Small intestine (tissue), 7 donors: ENCODE measurements at regions not wholly inside any gene's neighbourhood (a gene's known extent, or its start where the extent isn't known, plus 50 kb on each side); places are given as distances from the start of the nearest gene placed in this dataset.
"Not testable (repeated sequence)": the region's sequence is repeated elsewhere in the genome, so short reads cannot be mapped to it uniquely, and the experiment has no call there.

Experiments
- DNase-seq, 2 donors: peaks; one replicate each; pipeline versions ENCODE4 v3.0.0 to v3.0.0-alpha.2; 2013
- FAIRE-seq: peaks from 2 replicates; lab custom pipeline; 2012; peaks lifted over from hg19 to GRCh38; lab: Jason Lieb, UNC
- H3K27ac ChIP-seq, 3 donors: one replicate each; pipeline ENCODE4 v1.5.1; 2013; ENCODE audit warnings: low read length in 2 of 3, mild to moderate bottlenecking in 2 of 3, control low read depth in 1 of 3, inconsistent platforms in 1 of 3, low read depth in 1 of 3, moderate library complexity in 1 of 3
- H3K27me3 ChIP-seq, 3 donors: one replicate each; pipeline ENCODE4 v1.6.1; 2013; ENCODE audit warnings: low read length in 3 of 3, inconsistent platforms in 1 of 3; ENCODE audit not compliant: control insufficient read depth in 3 of 3, insufficient read depth in 3 of 3
- H3K36me3 ChIP-seq, 3 donors: one replicate each; pipeline ENCODE4 v1.6.1; 2013; ENCODE audit warnings: low read length in 3 of 3, inconsistent platforms in 1 of 3, low read depth in 1 of 3, mild to moderate bottlenecking in 1 of 3, moderate library complexity in 1 of 3; ENCODE audit not compliant: control insufficient read depth in 3 of 3, insufficient read depth in 2 of 3
- H3K4me1 ChIP-seq, 3 donors: one replicate each; pipeline ENCODE4 v1.6.1; 2013; ENCODE audit warnings: low read length in 2 of 3, inconsistent platforms in 1 of 3, low read depth in 1 of 3, mild to moderate bottlenecking in 1 of 3, moderate library complexity in 1 of 3; ENCODE audit not compliant: control insufficient read depth in 3 of 3, insufficient read depth in 2 of 3
- H3K4me3 ChIP-seq, 3 donors: one replicate each; pipeline ENCODE4 v1.5.1; 2013; ENCODE audit warnings: low read length in 3 of 3, control low read depth in 1 of 3, inconsistent platforms in 1 of 3, low read depth in 1 of 3, mild to moderate bottlenecking in 1 of 3, moderate library complexity in 1 of 3
- H3K9me3 ChIP-seq, 2 donors: one replicate each; pipeline ENCODE4 v1.6.1; 2013; ENCODE audit warnings: low read depth in 1 of 2, low read length in 1 of 2; ENCODE audit not compliant: control insufficient read depth in 2 of 2, insufficient read depth in 1 of 2
- WGBS, 3 donors: extraction: QIAGEN DNeasy Blood & Tissue Kit; methylation state at CpG; one replicate each; pipeline ENCODE4 v1.1.7; 2013; 5-methylcytosine and 5-hydroxymethylcytosine counted together
- donor health status: healthy with polysubstance abuse.
- donor health status: control.
- donor health status: control.
- donor health status: Bipolar disorder and iron deficiency.
- donor health status: healthy.

DNA sequence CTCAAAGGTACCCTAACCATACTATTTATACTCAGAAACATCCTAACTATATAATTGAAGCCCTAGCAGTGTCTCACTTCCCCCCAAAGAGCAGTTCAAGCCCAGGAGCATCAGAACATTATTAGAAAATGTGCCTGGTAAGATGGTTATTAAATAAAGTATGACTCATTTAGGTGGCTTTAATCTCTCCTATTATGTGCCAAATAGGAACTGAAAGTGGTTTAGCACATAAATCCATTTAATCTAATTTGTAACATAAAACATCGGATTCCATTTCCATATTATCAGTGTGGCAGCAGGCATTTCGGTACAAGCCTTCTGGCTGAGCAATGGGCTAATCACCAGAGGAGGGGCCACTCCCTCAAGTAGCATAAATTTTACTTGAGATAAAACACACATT lies 395.2 kb upstream of the TMTC1 start:
- Histone ChIP-seq H3K36me3 (no peaks in the 10 kb centered on the region), H3K9me3 (peaks cover 0 to 7% of the 10 kb centered on the region in 2 donors), H3K27ac (no peak overlapping the region), H3K27me3 (no peaks in the 10 kb centered on the region), H3K4me1 (no peaks in the 10 kb centered on the region), H3K4me3 (no peak overlapping the region)
- DNase-seq (no peak), FAIRE-seq (no peak)
- 56 to 87% (median 83%) methylated on average over 2 of the region's 2 CpGs for WGBS, 3 donors

DNA sequence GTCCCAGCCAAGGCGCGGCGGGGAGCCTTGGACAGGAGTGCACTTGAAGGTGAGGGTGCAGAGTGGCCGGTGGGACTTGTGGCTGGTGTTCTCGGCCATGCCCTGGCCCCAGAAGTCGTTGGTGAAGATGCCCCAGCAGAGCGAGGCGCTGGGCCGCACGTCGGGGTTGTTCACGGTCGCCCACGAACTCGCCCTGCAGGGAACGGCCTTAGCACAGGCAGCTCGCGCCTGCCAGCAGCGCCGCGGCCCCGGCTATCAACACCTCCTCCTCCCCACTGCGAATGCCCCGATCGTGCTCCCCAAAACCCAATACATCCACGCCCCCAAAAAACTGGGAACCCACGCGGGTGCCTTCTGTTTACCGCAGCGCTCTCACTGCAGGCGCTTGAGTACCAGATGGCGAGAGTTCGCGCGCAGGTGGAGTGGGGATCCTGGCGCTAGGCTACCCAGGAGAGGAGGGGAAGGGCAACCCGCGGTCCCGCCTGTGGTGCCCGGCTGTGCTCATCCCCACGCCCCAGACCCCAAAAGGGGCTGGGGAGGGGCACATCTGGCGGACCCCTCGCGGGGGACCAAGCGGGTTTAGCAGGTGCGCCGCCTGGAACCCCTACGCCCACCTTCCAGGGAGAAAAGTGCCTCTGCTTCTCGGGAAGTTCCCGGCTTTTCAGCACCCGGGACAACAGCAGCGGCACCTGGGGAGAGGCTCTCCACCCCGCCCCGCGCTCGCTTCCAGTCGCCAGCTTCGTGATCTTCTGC lies 386.3 kb upstream of the TMTC1 start:
- Histone ChIP-seq H3K4me1 (no peaks in the 10 kb centered on the region), H3K9me3 (no peaks in the 10 kb centered on the region), H3K36me3 (no peaks in the 10 kb centered on the region), H3K27ac (no peak overlapping the region), H3K27me3 (peaks cover 0 to 36% (median 13%) of the 10 kb centered on the region in 3 donors), H3K4me3 (no peak overlapping the region)
- FAIRE-seq (no peak), DNase-seq (peak in 1 of 2 donors; percentile 9)
- 15 to 23% (median 17%) methylated on average over 54 to 58 of the region's 58 CpGs for WGBS, 3 donors

DNA sequence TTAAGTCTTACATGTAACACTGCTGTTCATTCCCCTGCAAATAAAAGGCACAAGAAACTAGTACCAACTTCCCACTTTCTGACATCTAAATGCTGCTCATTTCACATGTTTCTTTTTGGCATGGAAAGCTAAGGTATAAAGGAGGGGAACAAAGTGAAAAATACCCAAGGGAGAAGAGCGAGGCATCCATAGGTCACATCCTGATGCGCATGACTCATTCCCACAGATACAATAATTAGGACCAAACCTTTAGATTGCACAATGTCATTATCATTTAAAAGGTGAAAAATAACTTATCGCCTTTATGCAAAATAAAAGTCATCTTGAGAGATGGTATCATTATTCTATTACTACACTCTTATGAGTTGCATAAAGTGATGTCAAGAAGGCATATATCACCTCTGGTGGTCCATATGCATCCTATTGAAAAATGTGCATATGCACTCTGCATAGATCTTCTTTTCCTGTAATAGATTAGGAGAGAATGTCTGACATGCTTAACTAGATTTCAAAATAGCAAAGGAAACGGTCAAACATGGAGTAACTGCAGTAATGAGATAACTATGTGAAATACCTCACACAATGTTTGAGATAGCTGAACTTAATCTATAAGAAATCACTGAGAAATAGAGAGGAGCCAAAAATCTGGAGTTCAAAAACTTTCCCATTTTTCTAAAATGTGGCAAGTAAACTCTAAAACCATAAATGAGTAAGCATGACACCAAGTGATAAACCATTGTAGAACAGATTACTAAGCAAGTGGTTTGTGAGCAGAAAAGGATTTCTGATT lies 382.5 kb upstream of the TMTC1 start:
- Histone ChIP-seq H3K4me1 (no peaks in the 10 kb centered on the region), H3K36me3 (no peaks in the 10 kb centered on the region), H3K27ac (no peak overlapping the region), H3K4me3 (no peak overlapping the region), H3K27me3 (peaks cover 0 to 24% (median 13%) of the 10 kb centered on the region in 3 donors), H3K9me3 (no peaks in the 10 kb centered on the region)
- FAIRE-seq (no peak), DNase-seq (no peak)
- 70 to 87% (median 75%) methylated on average over 4 of the region's 4 CpGs for WGBS, 3 donors

DNA sequence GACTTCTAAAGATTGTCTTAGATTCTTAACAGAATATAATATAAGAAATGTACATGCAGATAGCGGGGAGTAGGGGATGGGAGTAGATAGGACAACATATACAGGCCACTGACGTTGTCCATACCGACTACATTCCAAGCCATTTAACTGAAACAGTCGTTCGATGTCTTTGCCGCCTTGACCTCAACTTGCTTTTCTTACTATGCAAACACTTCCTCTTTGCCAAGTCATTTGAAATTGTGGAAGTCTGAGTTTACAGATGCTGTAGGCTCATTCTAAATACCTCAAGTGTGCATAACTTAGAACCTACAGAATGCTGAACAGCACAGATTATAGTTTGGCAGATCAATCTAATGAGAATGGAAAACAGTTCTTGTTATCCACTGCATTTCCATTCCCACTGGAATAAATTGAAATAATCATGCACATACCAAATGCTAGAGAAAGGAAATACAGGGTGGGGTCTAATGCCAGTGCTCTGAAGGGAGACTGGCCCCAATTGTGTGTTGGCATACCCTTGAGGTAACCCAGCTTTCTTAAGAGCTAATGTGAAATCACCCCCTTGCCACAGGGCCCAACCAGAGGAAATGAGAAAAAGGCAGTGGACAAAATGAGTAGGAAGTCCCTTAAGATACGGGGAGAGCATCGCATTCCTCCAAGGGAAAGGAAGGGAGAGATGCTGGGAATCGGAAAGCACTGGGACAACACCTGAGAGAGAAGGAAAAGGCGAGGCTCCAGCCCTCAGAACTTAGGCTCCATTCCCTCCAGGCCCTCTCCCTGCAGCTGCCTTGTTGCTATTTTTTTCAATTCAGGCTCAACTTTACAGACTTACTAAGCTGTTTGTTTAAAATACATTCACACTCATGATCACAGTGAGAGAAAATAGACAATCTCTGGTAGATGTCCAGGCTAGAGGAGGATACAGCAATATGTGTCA lies 380.9 kb upstream of the TMTC1 start:
- Histone ChIP-seq H3K27me3 (peaks cover 0 to 9% (median 9%) of the 10 kb centered on the region in 3 donors), H3K4me3 (no peak overlapping the region), H3K4me1 (no peaks in the 10 kb centered on the region), H3K36me3 (no peaks in the 10 kb centered on the region), H3K27ac (no peak overlapping the region), H3K9me3 (no peaks in the 10 kb centered on the region)
- no peak for DNase-seq
- 67 to 76% (median 75%) methylated on average over 10 of the region's 10 CpGs for WGBS, 3 donors
- no peak for FAIRE-seq

DNA sequence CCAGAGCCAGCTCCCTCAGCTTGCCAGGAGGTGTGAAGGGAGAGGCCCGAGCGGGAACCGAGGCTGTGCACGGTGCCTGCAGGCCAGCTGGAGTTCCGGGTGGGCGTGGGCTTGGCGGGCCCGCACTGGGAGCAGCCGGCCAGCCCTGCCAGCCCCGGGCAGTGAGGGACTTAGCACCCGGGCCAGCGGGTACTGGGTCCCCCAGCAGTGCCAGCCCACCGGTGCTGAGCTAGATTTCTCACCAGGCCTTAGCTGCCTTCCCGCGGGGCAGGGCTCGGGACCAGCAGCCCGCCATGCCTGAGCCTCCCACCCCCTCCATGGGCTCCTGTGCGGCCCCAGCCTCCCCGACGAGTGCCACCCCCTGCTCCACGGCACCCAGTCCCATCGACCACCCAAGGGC lies 373.1 kb upstream of the TMTC1 start:
- not testable (repeated sequence) for H3K4me3 ChIP-seq, H3K27me3 ChIP-seq, H3K27ac ChIP-seq, H3K36me3 ChIP-seq, FAIRE-seq, DNase-seq, H3K4me1 ChIP-seq, H3K9me3 ChIP-seq
- 86 to 93% (median 88%) methylated on average over 7 to 22 of the region's 22 CpGs for WGBS, 3 donors

DNA sequence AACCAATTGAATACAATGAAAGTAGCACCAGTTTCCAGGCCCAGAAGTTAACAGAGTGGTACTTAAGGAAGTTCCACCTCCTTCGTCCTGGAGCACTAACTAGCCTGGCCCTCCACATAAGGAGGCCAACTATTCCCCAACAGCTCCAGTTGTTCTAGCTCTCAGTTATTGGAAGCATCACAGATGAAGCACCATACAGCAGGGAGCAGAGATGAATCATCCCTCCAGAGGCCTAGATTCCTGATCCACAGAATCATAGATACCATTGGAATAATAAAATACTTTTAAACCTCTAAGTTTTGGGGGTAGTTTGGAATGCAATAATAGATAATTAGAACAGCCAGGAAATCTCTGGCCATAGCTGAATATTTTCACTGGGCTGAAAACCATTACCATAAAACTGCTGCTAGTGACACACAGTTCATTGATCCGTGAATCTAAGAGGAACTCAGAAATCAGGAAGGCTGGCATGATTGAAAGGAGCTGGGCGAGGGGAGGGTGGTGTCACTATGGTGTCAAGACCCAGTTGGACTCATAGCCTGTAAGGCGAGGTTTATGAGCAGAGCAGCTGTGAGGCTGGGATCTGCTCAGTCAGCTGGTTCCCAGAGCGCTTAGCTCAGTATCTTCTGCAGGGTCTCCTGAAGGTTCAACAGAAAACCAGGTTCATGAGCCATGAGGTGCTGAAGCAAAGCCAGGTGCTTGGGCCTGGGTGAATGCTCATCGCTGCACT lies 371.4 kb upstream of the TMTC1 start:
- no peak for FAIRE-seq
- no peaks in the 10 kb centered on the region for H3K4me1 ChIP-seq
- H3K36me3 ChIP-seq, result no peaks in the 10 kb centered on the region
- DNase-seq, result no peak
- 80 to 89% (median 85%) methylated on average over 6 of the region's 6 CpGs for WGBS, 3 donors
- no peaks in the 10 kb centered on the region for H3K27me3 ChIP-seq
- no peak overlapping the region for H3K4me3 ChIP-seq
- H3K9me3 ChIP-seq, result peaks cover 0 to 6% of the 10 kb centered on the region in 2 donors
- H3K27ac ChIP-seq, result no peak overlapping the region

DNA sequence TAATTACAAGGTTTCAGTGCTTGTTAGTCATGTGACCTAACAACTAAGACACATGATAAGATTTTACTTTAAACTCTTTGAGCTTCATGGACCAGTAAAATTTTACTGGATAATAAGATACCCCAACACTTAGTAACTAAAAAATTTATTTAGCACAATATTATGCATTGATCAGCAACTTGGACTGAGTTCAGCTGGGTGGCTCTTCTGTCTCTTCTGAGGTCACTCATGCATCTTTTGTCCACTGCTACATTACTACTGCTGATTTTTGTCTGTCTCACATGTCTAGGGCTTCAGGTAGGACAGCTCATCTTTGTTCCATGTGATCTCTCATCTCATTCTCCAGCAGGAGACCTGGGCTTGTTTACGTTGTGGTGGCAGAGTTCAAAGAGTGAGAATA lies 370.2 kb upstream of the TMTC1 start:
- H3K27ac ChIP-seq, result no peak overlapping the region
- peaks cover 0 to 6% of the 10 kb centered on the region in 2 donors for H3K9me3 ChIP-seq
- H3K4me3 ChIP-seq, result no peak overlapping the region
- no peaks in the 10 kb centered on the region for H3K36me3 ChIP-seq
- no peak for FAIRE-seq
- H3K27me3 ChIP-seq, result no peaks in the 10 kb centered on the region
- DNase-seq, result no peak
- no peaks in the 10 kb centered on the region for H3K4me1 ChIP-seq
- WGBS, 3 donors, result 81 to 97% (median 90%) methylated on average over 1 of the region's 1 CpG
